Endothelial cell of umbilical vein (primary cell): ENCODE measurements at regions not wholly inside any gene's neighbourhood (a gene's known extent, or its start where the extent isn't known, plus 50 kb on each side); places are given as distances from the start of the nearest gene placed in this dataset.

ENCODE experiments used
- BruUV-seq: library from RNA; stranded (reverse); fragments of 400-500 nt; replicated peaks from 2 replicates; lab custom pipeline; 2021; lab: Mats Ljungman, UMichigan
- CTCF ChIA-PET: fragments of 300-600, 350-600 bp; sonication (Branson Sonifier 250); formaldehyde crosslinking; loops from one replicate; lab custom pipeline; 2021; ENCODE audit warnings: antibody characterized with exemption, inconsistent platforms; lab: Charles Lee
- POLR2A ChIA-PET: fragments of 300-600, 350-600 bp; sonication (Branson Sonifier 250); formaldehyde crosslinking; loops from one replicate; lab custom pipeline; 2021; ENCODE audit warnings: antibody characterized with exemption, inconsistent platforms; lab: Charles Lee
- DNase-seq: peaks from one replicate; pipeline ENCODE4 v3.0.0-alpha.2; 2011; ENCODE audit warnings: low read depth, low spot score
- FAIRE-seq: peaks from 2 replicates; lab custom pipeline; 2011; peaks lifted over from hg19 to GRCh38; lab: Jason Lieb, UNC
- H2AFZ ChIP-seq: 2 replicates; pipeline ENCODE4 v1.6.0; 2012; ENCODE audit warnings: low read depth, low read length, control low read depth, inconsistent platforms
- H3K27ac ChIP-seq: 2 replicates; pipeline ENCODE4 v1.5.1; 2011; ENCODE audit warnings: low read depth, mild to moderate bottlenecking, control low read depth, low read length, moderate library complexity; ENCODE audit not compliant: insufficient read depth
- H3K27me3 ChIP-seq, 2 experiments: 2 replicates each; pipeline versions ENCODE4 v1.6.0 to v1.6.1; 2011; ENCODE audit warnings: low read length in 2 of 2, mixed read lengths in 1 of 2; ENCODE audit not compliant: control insufficient read depth in 2 of 2, insufficient read depth in 2 of 2
- H3K36me3 ChIP-seq, 2 experiments: 2 replicates in 1 of 2; 3 replicates in 1 of 2; pipeline ENCODE4 v1.5.1; 2011; ENCODE audit warnings: low read length in 2 of 2, mild to moderate bottlenecking in 1 of 2, moderate library complexity in 1 of 2; ENCODE audit not compliant: control insufficient read depth in 2 of 2, insufficient read depth in 2 of 2; ENCODE audit errors: extremely low read depth in 1 of 2
- H3K4me1 ChIP-seq: 3 replicates; pipeline ENCODE4 v1.5.1; 2011; ENCODE audit warnings: mild to moderate bottlenecking, low read length; ENCODE audit not compliant: control insufficient read depth, insufficient read depth; ENCODE audit errors: extremely low read depth
- H3K4me2 ChIP-seq: 2 replicates; pipeline ENCODE4 v1.6.1; 2011; ENCODE audit warnings: low read length, control low read depth, mixed read lengths; ENCODE audit not compliant: insufficient read depth
- H3K4me3 ChIP-seq, 3 experiments: fragments of 200-600 bp in 1 of 3; sonication (generic), shearing (Covaris generic) in 1 of 3; replicated peaks in 1 of 3; 2 replicates each; pipeline ENCODE4 v1.5.1; 2011 to 2016; ENCODE audit warnings: control low read depth in 3 of 3, low read length in 3 of 3, mild to moderate bottlenecking in 2 of 3, inconsistent platforms in 1 of 3, low read depth in 1 of 3, moderate library complexity in 1 of 3; ENCODE audit not compliant: insufficient read depth in 1 of 3
- H3K79me2 ChIP-seq: 2 replicates; pipeline ENCODE4 v1.6.0; 2012; ENCODE audit warnings: low read length, inconsistent platforms; ENCODE audit not compliant: control insufficient read depth, insufficient read depth
- H3K9ac ChIP-seq: replicated peaks from 2 replicates; pipeline ENCODE3; 2011; ENCODE audit warnings: low read length, control low read depth; ENCODE audit not compliant: insufficient read depth; ENCODE audit errors: extremely low read depth
- H3K9me1 ChIP-seq: replicated peaks from 3 replicates; pipeline ENCODE4 v1.6.0; 2011; ENCODE audit warnings: mild to moderate bottlenecking, low read length; ENCODE audit not compliant: control insufficient read depth, insufficient read depth; ENCODE audit errors: extremely low read depth
- H3K9me3 ChIP-seq: replicated peaks from 2 replicates; pipeline ENCODE4 v1.5.1; 2012; ENCODE audit warnings: low read length, inconsistent platforms; ENCODE audit not compliant: control insufficient read depth, insufficient read depth
- H4K20me1 ChIP-seq: replicated peaks from 2 replicates; pipeline ENCODE3; 2011; ENCODE audit warnings: mild to moderate bottlenecking, low read length; ENCODE audit not compliant: control insufficient read depth, insufficient read depth; ENCODE audit errors: extremely low read depth
- GATA2 ChIP-seq: IDR thresholded peaks from 2 replicates; pipeline ENCODE4 v1.7.0; 2011; ENCODE audit warnings: low read depth, mild to moderate bottlenecking, moderate library complexity, mixed read lengths, low read length; ENCODE audit not compliant: insufficient read length, insufficient read depth
- JUN ChIP-seq: IDR thresholded peaks from 2 replicates; pipeline ENCODE4 v1.6.1; 2011; ENCODE audit warnings: borderline replicate concordance, low read depth; ENCODE audit not compliant: insufficient read length, insufficient read depth
- MAX ChIP-seq: IDR thresholded peaks from 2 replicates; pipeline ENCODE4 v1.6.1; 2011; ENCODE audit not compliant: insufficient read depth, insufficient read length
- MYC ChIP-seq: IDR thresholded peaks from one replicate; pipeline ENCODE4 v1.6.1; 2011; ENCODE audit warnings: mild to moderate bottlenecking, low read depth, low read length
- POLR2A ChIP-seq: IDR thresholded peaks from 2 replicates; pipeline ENCODE4 v1.6.1; 2012; ENCODE audit warnings: low read depth, mild to moderate bottlenecking, control low read depth, low read length
- POLR2AphosphoS5 ChIP-seq: IDR thresholded peaks from 2 replicates; pipeline ENCODE4 v1.6.1; 2012; ENCODE audit warnings: low read depth, mild to moderate bottlenecking, control low read depth, low read length, moderate library complexity; ENCODE audit not compliant: insufficient read depth
- dilution Hi-C: fragments of 300-500 bp; cut with MboI; formaldehyde crosslinking; loops from one replicate; pipeline ENCODE4 v1.15.0; 2019; ENCODE audit warnings: low sequenced_read_pairs; ENCODE audit not compliant: extremely low pct_ligation_motif_present
- intact Hi-C: fragments of 100-400 bp; cut with micrococcal nuclease; formaldehyde crosslinking; loops from one replicate; pipeline ENCODE4 v1.10.0; 2022
- TF ChIP-seq, protein P1 (sequence below), 2 donors: IDR thresholded peaks; 1 replicate in 1 of 2; 2 replicates in 1 of 2; pipeline ENCODE4 v1.5.1; 2011; ENCODE audit warnings: low read length in 2 of 2, mild to moderate bottlenecking in 2 of 2, moderate library complexity in 2 of 2, control low read depth in 1 of 2, inconsistent platforms in 1 of 2, low read depth in 1 of 2; ENCODE audit not compliant: insufficient read depth in 1 of 2; ENCODE audit errors: extremely low read depth in 1 of 2

DNA sequence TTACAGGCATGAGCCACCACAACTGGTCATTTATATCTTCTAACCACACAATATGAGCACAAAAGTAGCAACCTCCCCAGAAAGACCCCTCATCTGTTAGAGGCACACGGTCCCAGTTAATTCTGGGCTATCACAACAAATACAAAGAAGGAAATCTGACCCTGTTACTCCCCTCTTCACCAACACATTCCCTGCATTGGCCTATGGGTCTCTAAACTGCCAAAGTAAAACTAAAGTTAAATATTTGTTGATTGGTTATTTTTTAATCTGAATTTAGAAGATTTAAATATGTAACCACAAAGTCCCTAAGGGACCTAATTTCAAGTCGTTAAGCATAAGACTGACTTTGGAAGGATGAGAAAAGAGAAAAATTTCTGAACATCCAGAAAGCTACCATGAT lies 496.7 kb upstream of the NMUR2 start:
- Histone ChIP-seq H2AFZ (no peak overlapping the region), H3K4me3 (no peak overlapping the region), H3K4me2 (no peak overlapping the region), H3K9me1 (no peaks in the 10 kb centered on the region), H3K27ac (no peak overlapping the region), H4K20me1 (no peaks in the 10 kb centered on the region), H3K9ac (no peak overlapping the region), H3K27me3 (no peaks in the 10 kb centered on the region), H3K79me2 (no peaks in the 10 kb centered on the region), H3K36me3 (no peaks in the 10 kb centered on the region), H3K9me3 (peaks cover 2% of the 10 kb centered on the region), H3K4me1 (no peaks in the 10 kb centered on the region)
- intact Hi-C loops = no loop called here
- ChIA-PET CTCF (no interaction called here), POLR2A (no interaction called here)
- no peak for TF ChIP-seq JUN
- DNase-seq = no peak
- FAIRE-seq = no peak
- dilution Hi-C loops = no loop called here
- no TSS peak for BruUV-seq

GRCh38 chr5:152905286-152905685 lies 500.2 kb upstream of the NMUR2 start:
- CTCF ChIA-PET = no interaction called here
- FAIRE-seq (no peak), DNase-seq (no peak)
- no peaks in the 10 kb centered on the region for H3K9me1 ChIP-seq
- no TSS peak for BruUV-seq
- no peak overlapping the region for H2AFZ ChIP-seq
- no peak overlapping the region for H3K27ac ChIP-seq
- dilution Hi-C loops (no loop called here), intact Hi-C loops (no loop called here)
- no peaks in the 10 kb centered on the region for H3K4me1 ChIP-seq
- no peak overlapping the region for H3K4me3 ChIP-seq
- H3K36me3 ChIP-seq = no peaks in the 10 kb centered on the region
- H3K27me3 ChIP-seq = no peaks in the 10 kb centered on the region
- no peaks in the 10 kb centered on the region for H4K20me1 ChIP-seq
- H3K4me2 ChIP-seq = no peak overlapping the region
- H3K9ac ChIP-seq = no peak overlapping the region
- H3K79me2 ChIP-seq = no peaks in the 10 kb centered on the region
- POLR2A ChIA-PET = no interaction called here
- no peak for TF ChIP-seq GATA2
- TF ChIP-seq POLR2AphosphoS5 = no peak
- no peak for TF ChIP-seq MAX
- TF ChIP-seq, protein P1, sequence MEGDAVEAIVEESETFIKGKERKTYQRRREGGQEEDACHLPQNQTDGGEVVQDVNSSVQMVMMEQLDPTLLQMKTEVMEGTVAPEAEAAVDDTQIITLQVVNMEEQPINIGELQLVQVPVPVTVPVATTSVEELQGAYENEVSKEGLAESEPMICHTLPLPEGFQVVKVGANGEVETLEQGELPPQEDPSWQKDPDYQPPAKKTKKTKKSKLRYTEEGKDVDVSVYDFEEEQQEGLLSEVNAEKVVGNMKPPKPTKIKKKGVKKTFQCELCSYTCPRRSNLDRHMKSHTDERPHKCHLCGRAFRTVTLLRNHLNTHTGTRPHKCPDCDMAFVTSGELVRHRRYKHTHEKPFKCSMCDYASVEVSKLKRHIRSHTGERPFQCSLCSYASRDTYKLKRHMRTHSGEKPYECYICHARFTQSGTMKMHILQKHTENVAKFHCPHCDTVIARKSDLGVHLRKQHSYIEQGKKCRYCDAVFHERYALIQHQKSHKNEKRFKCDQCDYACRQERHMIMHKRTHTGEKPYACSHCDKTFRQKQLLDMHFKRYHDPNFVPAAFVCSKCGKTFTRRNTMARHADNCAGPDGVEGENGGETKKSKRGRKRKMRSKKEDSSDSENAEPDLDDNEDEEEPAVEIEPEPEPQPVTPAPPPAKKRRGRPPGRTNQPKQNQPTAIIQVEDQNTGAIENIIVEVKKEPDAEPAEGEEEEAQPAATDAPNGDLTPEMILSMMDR (IDR thresholded peaks at IDR 0.05; ENCODE audit: extremely low read depth in 1 of 2, insufficient read depth in 1 of 2, low read depth in 1 of 2, low read length in 2 of 2) = no peak
- no peak for TF ChIP-seq MYC
- no peak for TF ChIP-seq POLR2A
- TF ChIP-seq JUN = no peak
- H3K9me3 ChIP-seq = peaks cover 2% of the 10 kb centered on the region
